ENCODE measurements at regions not wholly inside any gene's neighbourhood (a gene's known extent, or its start where the extent isn't known, plus 50 kb on each side); places are given as distances from the start of the nearest gene placed in this dataset.

DNA sequence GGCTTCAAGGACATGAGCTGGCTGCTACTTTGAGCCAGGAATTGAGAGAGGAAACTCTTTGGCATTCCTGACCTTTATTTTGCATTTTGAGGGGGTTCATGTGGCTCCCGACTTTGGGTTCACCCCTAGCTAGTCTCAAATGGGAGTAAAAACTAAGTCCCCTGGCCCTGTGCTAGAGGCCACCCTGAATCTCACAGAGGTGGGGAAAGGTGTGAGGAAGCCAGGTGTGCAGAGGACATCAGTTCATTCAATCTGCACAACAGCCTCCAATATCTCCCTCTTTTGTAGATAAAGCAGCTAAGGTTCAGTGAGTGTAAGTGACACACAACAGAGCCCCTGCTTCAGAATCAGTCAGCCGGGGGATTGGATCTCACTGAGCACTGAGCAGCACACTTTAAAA lies 325.7 kb downstream of the DCDC2C start:
- no peaks in the 10 kb centered on the region for H3K36me3 ChIP-seq
- no peak for TF ChIP-seq CTCF (IDR thresholded peaks at IDR 0.05)
- DNase-seq (no peak), ATAC-seq (no peak), FAIRE-seq (no peak)
- no peak overlapping the region for H3K27ac ChIP-seq
- H3K9me3 ChIP-seq: no peaks in the 10 kb centered on the region
- WGBS, 2 donors: 55 to 65% methylated on average over 2 of the region's 2 CpGs
- no peaks in the 10 kb centered on the region for H3K4me1 ChIP-seq
- intact Hi-C loops (cut with DNase I): no loop called here
- H3K27me3 ChIP-seq: peaks cover 0 to 8% (median 0%) of the 10 kb centered on the region in 4 donors
- H3K4me3 ChIP-seq: no peak overlapping the region

GRCh38 chr2:4039896-4040295 lies 336.5 kb downstream of the DCDC2C start:
- Histone ChIP-seq H3K27me3 (peaks cover 0 to 6% (median 0%) of the 10 kb centered on the region in 4 donors), H3K9me3 (no peaks in the 10 kb centered on the region), H3K4me3 (no peak overlapping the region), H3K4me1 (no peaks in the 10 kb centered on the region), H3K27ac (no peak overlapping the region), H3K36me3 (no peaks in the 10 kb centered on the region)
- intact Hi-C loops (cut with DNase I): no loop called here
- ATAC-seq (no peak), DNase-seq (no peak), FAIRE-seq (no peak)
- 37 to 45% methylated on average over 7 of the region's 7 CpGs for WGBS, 2 donors
- TF ChIP-seq CTCF (IDR thresholded peaks at IDR 0.05): no peak

GRCh38 chr2:4047961-4048891 lies 344.9 kb downstream of the DCDC2C start:
- H3K4me3 ChIP-seq: no peak overlapping the region
- FAIRE-seq (no peak), DNase-seq (no peak), ATAC-seq (no peak)
- H3K36me3 ChIP-seq: no peaks in the 10 kb centered on the region
- H3K4me1 ChIP-seq: no peaks in the 10 kb centered on the region
- H3K27me3 ChIP-seq: no peaks in the 10 kb centered on the region
- no peak for TF ChIP-seq CTCF (IDR thresholded peaks at IDR 0.05)
- 62 to 67% methylated on average over 9 of the region's 9 CpGs for WGBS, 2 donors
- no peaks in the 10 kb centered on the region for H3K9me3 ChIP-seq
- intact Hi-C loops (cut with DNase I): no loop called here
- H3K27ac ChIP-seq: no peak overlapping the region

- no peak overlapping the region for H3K27ac ChIP-seq
- ATAC-seq: no peak
- no peak for TF ChIP-seq CTCF (IDR thresholded peaks at IDR 0.05)
These were observed 346.1 kb downstream of the DCDC2C start for GRCh38 chr2:4049463-4049862.

More at GRCh38 chr2:4049463-4049862, 346.1 kb downstream of the DCDC2C start:
- H3K36me3 ChIP-seq: no peaks in the 10 kb centered on the region
- FAIRE-seq (no peak), DNase-seq (no peak)
- H3K9me3 ChIP-seq: no peaks in the 10 kb centered on the region
- 62 to 67% methylated on average over 3 of the region's 3 CpGs for WGBS, 2 donors
- H3K4me1 ChIP-seq: no peaks in the 10 kb centered on the region
- intact Hi-C loops (cut with DNase I): no loop called here
- no peaks in the 10 kb centered on the region for H3K27me3 ChIP-seq
- no peak overlapping the region for H3K4me3 ChIP-seq

All from pancreas (tissue), 10 donors.